Choroid plexus epithelial cell (primary cell): ENCODE measurements at regions not wholly inside any gene's neighbourhood (a gene's known extent, or its start where the extent isn't known, plus 50 kb on each side); places are given as distances from the start of the nearest gene placed in this dataset.

Experiments
- DNase-seq: peaks from one replicate; pipeline ENCODE4 v3.0.0-alpha.2; 2010; ENCODE audit warnings: low read depth
- H3K4me3 ChIP-seq: 2 replicates; pipeline ENCODE4 v1.5.1; 2011; ENCODE audit warnings: low read depth, mild to moderate bottlenecking, control low read depth, low read length, moderate library complexity
- CTCF ChIP-seq: conservative IDR thresholded peaks from 2 replicates; pipeline ENCODE4 v1.5.1; 2011; ENCODE audit warnings: low read depth, mild to moderate bottlenecking, control low read depth, inconsistent platforms, low read length, moderate library complexity

- TF ChIP-seq CTCF: no peak
- no peak for DNase-seq
- no peak overlapping the region for H3K4me3 ChIP-seq
These were observed 268.6 kb upstream of the CRY1 start for GRCh38 chr12:107361970-107362369.

- H3K4me3 ChIP-seq: no peak overlapping the region
- no peak for TF ChIP-seq CTCF
- DNase-seq: no peak
These were observed 269.6 kb upstream of the CRY1 start for GRCh38 chr12:107362960-107363359.

GRCh38 chr12:107364875-107365518 is 271.6 kb upstream of the CRY1 start:
- no peak for TF ChIP-seq CTCF
- H3K4me3 ChIP-seq: no peak overlapping the region
- DNase-seq: no peak

- no peak overlapping the region for H3K4me3 ChIP-seq
- no peak for DNase-seq
- no peak for TF ChIP-seq CTCF
These were observed 272.4 kb upstream of the CRY1 start for GRCh38 chr12:107365703-107366102.

GRCh38 chr12:107366322-107366721 is 273.0 kb upstream of the CRY1 start:
- no peak for TF ChIP-seq CTCF
- H3K4me3 ChIP-seq: no peak overlapping the region
- DNase-seq: no peak

- H3K4me3 ChIP-seq: no peak overlapping the region
- no peak for TF ChIP-seq CTCF
- DNase-seq: no peak
These were observed 275.2 kb upstream of the CRY1 start for GRCh38 chr12:107368586-107368985.

- DNase-seq: no peak
- no peak overlapping the region for H3K4me3 ChIP-seq
- TF ChIP-seq CTCF: no peak
These were observed 275.7 kb upstream of the CRY1 start for GRCh38 chr12:107369006-107369405.
